OCI-M1 (cell line): ENCODE measurements at regions not wholly inside any gene's neighbourhood (a gene's known extent, or its start where the extent isn't known, plus 50 kb on each side); places are given as distances from the start of the nearest gene placed in this dataset.
"Not testable (repeated sequence)": the region's sequence is repeated elsewhere in the genome, so short reads cannot be mapped to it uniquely, and the experiment has no call there.

Experiments
- DNase-seq: peaks from one replicate; lab custom pipeline; 2025; lab: John Stamatoyannopoulos, UW

DNA sequence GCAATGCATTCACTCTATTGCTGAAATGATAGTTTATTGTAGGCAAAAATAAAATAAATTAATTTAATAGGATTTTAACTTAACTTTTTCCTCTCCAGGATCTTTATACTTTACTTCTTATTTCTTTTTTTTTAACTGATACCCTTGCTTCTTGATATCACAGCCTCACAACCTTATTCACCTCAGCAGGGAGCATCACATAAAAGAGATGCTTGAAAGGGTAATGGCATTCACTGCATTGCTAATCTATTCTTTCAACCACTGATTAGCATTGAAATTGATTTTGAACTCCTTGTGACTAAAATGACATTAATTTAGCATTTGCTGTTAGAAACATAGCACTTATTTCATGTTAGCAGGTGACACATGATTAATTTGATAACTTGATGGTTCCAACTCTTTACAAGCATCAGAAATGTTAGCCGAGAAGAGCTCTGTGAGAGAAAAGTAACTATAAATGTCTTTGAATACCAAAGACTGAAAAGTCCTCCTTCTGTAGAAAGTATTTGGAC is 689.5 kb upstream of the MGAT4C start:
- no peak for DNase-seq

DNA sequence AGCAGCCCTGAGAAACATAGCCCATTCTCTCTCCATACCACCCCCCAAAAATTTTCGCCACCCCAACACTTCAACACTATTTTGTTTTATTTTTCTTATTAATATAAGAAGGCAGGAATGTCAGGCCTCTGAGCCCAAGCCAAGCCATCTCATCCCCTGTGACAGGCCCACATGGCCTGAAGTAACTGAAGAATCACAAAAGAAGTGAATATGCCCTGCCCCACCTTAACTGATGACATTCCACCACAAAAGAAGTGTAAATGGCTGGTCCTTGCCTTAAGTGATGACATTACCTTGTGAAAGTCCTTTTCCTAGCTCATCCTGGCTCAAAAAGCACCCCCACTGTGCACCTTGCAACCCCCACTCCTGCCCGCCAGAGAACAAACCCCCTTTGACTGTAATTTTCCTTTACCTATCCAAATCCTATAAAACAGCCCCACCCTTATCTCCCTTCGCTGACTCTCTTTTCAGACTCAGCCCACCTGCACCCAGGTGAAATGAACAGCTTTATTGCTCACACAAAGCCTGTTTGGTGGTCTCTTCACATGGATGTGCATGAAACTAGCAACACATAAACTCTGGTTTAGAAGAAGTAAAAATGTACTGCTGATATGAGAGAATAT is 688.1 kb upstream of the MGAT4C start:
- DNase-seq = not testable (repeated sequence)

DNA sequence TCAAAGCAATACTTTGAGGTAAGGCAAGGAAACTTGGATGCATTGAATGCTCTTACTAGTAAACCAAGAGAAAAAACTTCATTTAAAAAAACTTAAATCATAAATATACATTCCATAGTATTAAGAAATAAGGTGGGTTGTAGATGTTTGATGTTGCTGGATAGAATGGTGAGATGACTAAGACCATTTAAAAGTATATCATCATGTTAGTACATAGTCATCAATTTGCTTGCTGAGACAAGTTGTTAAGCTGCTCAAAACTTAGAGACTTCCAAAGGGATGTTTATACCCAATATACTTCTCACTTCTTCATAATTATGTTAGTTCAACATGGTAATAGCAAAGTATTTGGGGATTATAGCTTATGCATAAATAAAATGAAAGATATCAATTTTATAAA is 675.5 kb upstream of the MGAT4C start:
- DNase-seq = no peak

- no peak for DNase-seq
These were observed 673.8 kb upstream of the MGAT4C start for GRCh38 chr12:86929962-86930361.

DNA sequence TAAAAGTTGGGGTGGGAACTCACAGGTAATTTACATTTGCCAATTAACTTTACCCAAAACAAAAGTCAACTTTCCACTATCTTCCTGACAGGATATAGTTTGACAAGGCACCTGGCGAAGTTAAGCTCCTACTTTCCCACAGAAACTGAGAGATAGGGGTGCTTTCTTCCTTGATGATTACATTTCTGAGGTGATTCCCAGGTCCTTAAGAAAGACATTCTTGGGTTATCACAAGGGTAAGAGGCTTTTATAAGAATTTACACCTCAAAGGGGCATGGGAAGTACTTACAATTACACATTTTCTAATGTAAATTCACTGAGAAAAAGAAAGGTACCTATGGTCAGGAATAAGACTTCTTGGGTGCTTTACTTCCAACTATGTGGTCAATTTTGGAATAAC is 660.9 kb upstream of the MGAT4C start:
- no peak for DNase-seq

- peak; percentile 79 for DNase-seq
These were observed 658.5 kb upstream of the MGAT4C start for GRCh38 chr12:86914721-86915120.

- DNase-seq = no peak
These were observed 655.8 kb upstream of the MGAT4C start for GRCh38 chr12:86911973-86912372.

DNA sequence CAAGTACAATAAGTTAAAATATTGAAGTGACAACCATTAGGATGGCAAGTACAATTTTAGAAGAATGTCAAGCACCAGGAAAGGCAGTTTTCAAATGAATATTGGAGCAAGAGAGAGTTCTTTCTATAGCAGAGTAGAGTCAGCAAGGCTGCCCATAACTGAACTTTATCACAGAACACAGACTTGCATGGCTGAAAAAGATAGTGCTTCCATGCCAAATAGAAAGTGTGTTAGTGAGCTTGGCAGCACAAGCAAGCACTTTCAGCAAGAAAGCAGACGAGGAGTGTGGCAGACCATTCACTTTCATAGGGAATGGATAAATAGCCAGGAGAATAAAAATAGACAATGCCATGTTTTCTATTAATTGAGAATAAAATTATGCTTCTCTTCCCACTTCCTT is 647.0 kb upstream of the MGAT4C start:
- DNase-seq = peak; percentile 93

DNA sequence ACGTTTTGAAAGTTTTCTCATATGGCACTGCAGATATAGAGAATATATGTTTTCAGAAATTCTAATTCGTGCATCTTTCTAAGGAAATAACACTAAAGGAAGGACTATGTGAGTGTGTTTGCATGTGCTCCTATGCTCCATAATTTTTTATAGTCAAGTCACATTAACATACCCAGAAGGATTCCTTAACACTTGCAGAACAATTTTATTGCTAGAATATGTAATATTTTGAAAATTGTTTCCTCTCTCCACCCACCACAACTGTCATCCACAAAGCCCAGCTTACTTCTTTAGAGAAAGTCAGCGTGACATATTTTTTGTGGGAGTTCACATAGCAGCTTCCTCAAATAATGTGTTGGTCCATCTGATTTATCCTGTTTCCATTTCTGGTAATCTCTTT is 604.6 kb upstream of the MGAT4C start:
- DNase-seq = peak; percentile 41

DNA sequence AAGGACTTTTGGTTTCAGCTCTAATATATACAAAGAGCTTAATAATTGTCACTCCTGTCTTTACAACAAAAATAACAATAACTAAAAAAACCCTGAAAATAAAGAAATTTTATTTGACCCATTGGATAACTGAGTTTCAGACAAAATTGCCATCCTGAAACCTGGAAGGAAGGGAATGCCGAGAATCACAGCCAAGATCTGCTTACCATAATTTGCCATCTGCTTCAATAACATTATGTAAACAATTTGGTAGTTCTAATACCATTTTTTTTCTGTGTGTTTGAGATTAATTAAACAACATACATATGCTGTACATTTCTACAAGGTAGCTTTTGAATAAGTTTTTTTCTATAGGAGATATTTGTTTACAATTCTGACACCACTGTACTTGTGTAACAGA is 596.3 kb upstream of the MGAT4C start:
- no peak for DNase-seq

- peak; percentile 23 for DNase-seq
These were observed 582.5 kb upstream of the MGAT4C start for GRCh38 chr12:86838711-86839110.

GRCh38 chr12:86838260-86838659 is 582.1 kb upstream of the MGAT4C start:
- DNase-seq = no peak

- peak; percentile 22 for DNase-seq
These were observed 581.1 kb upstream of the MGAT4C start for GRCh38 chr12:86837246-86837645.

GRCh38 chr12:86834217-86834616 is 578.0 kb upstream of the MGAT4C start:
- no peak for DNase-seq

- DNase-seq = no peak
These were observed 571.2 kb upstream of the MGAT4C start for GRCh38 chr12:86827409-86827808.

GRCh38 chr12:86826051-86826450 is 569.9 kb upstream of the MGAT4C start:
- no peak for DNase-seq

DNA sequence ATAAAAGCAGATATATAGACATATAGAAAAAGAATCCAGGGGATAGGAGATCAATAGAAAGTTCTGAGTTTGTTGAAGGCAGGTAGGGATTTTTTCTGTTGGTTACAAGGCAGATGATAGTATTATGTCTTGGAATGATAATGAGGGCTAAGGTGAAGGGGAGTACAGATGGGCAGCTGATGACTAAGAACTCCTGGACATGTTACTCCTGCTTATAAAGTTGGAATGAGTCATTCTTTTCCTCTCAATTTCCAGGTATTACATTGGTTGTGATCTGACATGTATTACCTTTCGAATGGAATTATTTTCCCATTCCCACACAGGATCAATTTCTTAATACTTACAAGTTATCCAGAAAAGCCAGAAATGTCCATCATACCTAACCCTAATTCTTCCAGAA is 545.2 kb upstream of the MGAT4C start:
- DNase-seq = no peak

GRCh38 chr12:86799616-86800015 is 543.4 kb upstream of the MGAT4C start:
- DNase-seq = no peak

GRCh38 chr12:86796550-86796949 is 540.4 kb upstream of the MGAT4C start:
- no peak for DNase-seq

DNA sequence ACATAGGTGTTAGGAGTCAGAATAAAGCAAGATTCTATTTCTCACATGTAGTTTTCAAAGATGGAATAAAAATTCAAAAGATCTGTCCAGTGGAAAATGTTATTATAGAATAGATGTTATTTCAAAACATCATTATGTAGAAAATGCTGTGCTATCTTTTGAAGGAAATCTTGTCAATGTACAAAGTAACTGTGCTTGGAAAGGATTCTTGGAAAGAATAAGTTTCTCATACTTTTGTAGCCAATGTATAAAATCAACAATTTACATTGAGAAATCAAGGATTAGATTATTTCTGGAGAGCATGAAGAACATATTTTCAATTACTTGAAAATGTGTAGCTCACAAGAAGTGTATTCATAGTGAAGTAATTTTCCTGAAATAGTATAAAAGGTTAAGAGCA is 532.5 kb upstream of the MGAT4C start:
- DNase-seq = no peak

GRCh38 chr12:86787419-86787818 is 531.2 kb upstream of the MGAT4C start:
- no peak for DNase-seq

DNA sequence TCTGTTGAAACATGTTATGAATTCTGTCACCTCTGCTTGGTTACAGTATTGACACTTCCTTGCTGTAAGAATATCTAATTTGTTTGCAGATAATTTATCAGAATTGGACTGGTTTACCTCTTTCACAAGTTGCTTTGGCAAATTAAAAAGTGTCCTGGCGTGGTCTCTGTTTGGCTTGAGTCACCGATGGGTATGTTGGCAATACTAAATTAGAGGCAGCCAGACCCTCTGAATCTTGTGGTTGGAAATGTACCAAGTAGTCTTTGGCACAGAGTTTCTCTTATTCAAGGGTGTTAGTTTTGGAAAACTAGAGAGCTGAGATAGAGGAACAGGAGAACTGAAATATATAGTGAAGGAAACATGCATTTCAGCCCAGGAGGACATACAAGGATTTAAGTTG is 521.1 kb upstream of the MGAT4C start:
- DNase-seq = no peak

GRCh38 chr12:86774841-86775388 is 518.7 kb upstream of the MGAT4C start:
- no peak for DNase-seq

DNA sequence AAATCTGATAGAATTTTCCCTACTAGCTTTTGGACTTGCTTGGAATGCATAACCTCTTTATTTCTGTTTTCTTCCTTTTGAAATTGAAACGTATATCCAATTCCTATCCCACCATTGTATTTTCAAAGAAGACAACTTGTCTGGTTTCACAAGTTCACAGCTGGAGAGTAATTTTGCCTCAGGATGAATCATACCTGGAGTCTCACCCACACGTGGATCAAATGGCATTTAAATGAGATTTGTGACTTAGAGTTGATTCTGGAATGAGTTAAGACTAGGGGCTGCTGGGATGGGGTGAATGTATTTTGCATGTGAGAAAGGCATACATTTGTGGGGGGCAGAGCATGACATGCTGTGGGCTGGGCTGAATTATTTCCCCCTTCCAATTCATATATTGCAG is 516.5 kb upstream of the MGAT4C start:
- DNase-seq = no peak
